ENCODE measurements at regions not wholly inside any gene's neighbourhood (a gene's known extent, or its start where the extent isn't known, plus 50 kb on each side); places are given as distances from the start of the nearest gene placed in this dataset.

GRCh38 chr7:156191090-156191489, 378.8 kb upstream of the SHH start:
- H2AFZ ChIP-seq (ENCODE audit: low read depth, low read length) = no peak overlapping the region
- no peaks in the 10 kb centered on the region for H3K4me1 ChIP-seq (ENCODE audit: insufficient read depth, low read length)
- no peaks in the 10 kb centered on the region for H3K27me3 ChIP-seq (ENCODE audit: insufficient read depth, low read length)
- no peaks in the 10 kb centered on the region for H3K36me3 ChIP-seq (ENCODE audit: insufficient read depth, low read length)
- no peak overlapping the region for H3K4me3 ChIP-seq (ENCODE audit: low read length)
- H3K9me3 ChIP-seq (ENCODE audit: low read length) = no peaks in the 10 kb centered on the region

DNA sequence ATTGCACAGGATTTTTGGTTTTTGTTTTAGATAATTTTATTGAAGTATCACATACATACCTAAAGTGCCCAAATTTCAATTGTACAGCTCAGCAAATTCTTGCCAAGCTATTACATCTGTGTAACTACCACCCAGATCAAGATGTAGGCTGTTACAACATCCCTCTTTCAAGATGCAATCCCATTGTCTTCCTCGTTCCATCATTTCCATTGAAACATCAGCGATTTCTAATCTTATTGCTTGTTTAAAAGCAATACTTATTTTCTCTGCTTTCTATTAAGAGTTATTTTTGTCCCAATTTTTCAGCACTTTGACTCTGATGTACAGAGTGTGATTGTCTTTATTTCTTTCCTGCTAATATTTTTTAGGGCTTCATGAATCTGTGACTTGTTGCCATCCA, 372.8 kb upstream of the SHH start:
- Histone ChIP-seq H3K4me1 (ENCODE audit: insufficient read depth, low read length) (no peaks in the 10 kb centered on the region), H3K4me3 (ENCODE audit: low read length) (no peak overlapping the region), H2AFZ (ENCODE audit: low read depth, low read length) (no peak overlapping the region), H3K36me3 (ENCODE audit: insufficient read depth, low read length) (no peaks in the 10 kb centered on the region), H3K9me3 (ENCODE audit: low read length) (no peaks in the 10 kb centered on the region), H3K27me3 (ENCODE audit: insufficient read depth, low read length) (peaks cover 3% of the 10 kb centered on the region)

GRCh38 chr7:156184164-156184563, 371.9 kb upstream of the SHH start:
- Histone ChIP-seq H3K27me3 (ENCODE audit: insufficient read depth, low read length) (peaks cover 8% of the 10 kb centered on the region), H3K4me1 (ENCODE audit: insufficient read depth, low read length) (no peaks in the 10 kb centered on the region), H3K9me3 (ENCODE audit: low read length) (no peaks in the 10 kb centered on the region), H3K4me3 (ENCODE audit: low read length) (no peak overlapping the region), H3K36me3 (ENCODE audit: insufficient read depth, low read length) (no peaks in the 10 kb centered on the region), H2AFZ (ENCODE audit: low read depth, low read length) (no peak overlapping the region)

GRCh38 chr7:156180451-156181229, 368.4 kb upstream of the SHH start:
- no peaks in the 10 kb centered on the region for H3K4me1 ChIP-seq (ENCODE audit: insufficient read depth, low read length)
- no peaks in the 10 kb centered on the region for H3K9me3 ChIP-seq (ENCODE audit: low read length)
- H3K4me3 ChIP-seq (ENCODE audit: low read length) = no peak overlapping the region
- no peak overlapping the region for H2AFZ ChIP-seq (ENCODE audit: low read depth, low read length)
- peaks cover 15% of the 10 kb centered on the region for H3K27me3 ChIP-seq (ENCODE audit: insufficient read depth, low read length)
- H3K36me3 ChIP-seq (ENCODE audit: insufficient read depth, low read length) = no peaks in the 10 kb centered on the region

- Histone ChIP-seq H3K9me3 (ENCODE audit: low read length) (no peaks in the 10 kb centered on the region), H3K4me3 (ENCODE audit: low read length) (no peak overlapping the region), H3K36me3 (ENCODE audit: insufficient read depth, low read length) (no peaks in the 10 kb centered on the region), H2AFZ (ENCODE audit: low read depth, low read length) (no peak overlapping the region), H3K27me3 (ENCODE audit: insufficient read depth, low read length) (peaks cover 15% of the 10 kb centered on the region), H3K4me1 (ENCODE audit: insufficient read depth, low read length) (no peaks in the 10 kb centered on the region)
These were observed 367.7 kb upstream of the SHH start for GRCh38 chr7:156179872-156180390.

DNA sequence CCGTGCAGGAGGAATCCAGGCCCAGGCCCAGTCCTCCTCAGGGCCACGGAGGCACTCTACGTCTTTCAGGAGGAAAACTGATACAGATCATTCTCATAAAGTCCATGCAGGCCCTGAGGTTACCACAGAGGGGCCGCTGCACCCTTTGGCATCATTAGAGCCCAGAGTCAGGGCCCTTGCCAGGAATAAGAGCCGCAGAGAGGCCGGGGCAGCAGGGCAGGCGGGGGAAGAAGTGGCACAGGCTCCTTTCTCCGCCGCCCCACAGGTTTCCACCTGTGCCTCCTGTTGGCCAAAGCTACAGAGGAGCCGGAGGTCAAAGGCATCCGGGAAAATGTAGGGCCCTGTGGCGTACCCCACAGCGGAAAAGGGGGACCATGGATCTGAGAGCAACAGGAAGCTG, 366.6 kb upstream of the SHH start:
- H3K9me3 ChIP-seq (ENCODE audit: low read length) = no peaks in the 10 kb centered on the region
- H3K36me3 ChIP-seq (ENCODE audit: insufficient read depth, low read length) = no peaks in the 10 kb centered on the region
- H3K27me3 ChIP-seq (ENCODE audit: insufficient read depth, low read length) = peaks cover 15% of the 10 kb centered on the region
- no peaks in the 10 kb centered on the region for H3K4me1 ChIP-seq (ENCODE audit: insufficient read depth, low read length)
- H3K4me3 ChIP-seq (ENCODE audit: low read length) = no peak overlapping the region
- H2AFZ ChIP-seq (ENCODE audit: low read depth, low read length) = no peak overlapping the region

DNA sequence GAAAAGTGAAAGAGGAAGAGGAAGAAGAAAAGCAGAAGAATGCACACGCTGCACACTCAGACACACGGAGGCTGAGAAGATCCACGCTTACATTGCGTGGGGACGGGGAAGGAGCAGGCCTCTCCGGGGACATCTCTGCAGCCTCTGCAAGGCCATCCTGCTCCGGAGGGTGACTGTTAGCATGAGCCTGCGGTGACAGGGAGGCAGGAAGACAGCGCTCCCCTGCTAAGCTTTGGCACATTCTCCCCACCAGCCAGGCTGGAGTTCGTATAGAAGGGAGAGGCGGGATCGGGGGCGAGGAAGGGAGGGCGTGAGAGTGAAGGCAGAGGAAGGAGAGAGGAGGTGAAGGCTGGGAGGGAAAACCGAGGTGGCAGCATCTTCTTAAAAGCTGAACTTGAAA, 366.0 kb upstream of the SHH start:
- peaks cover 15% of the 10 kb centered on the region for H3K27me3 ChIP-seq (ENCODE audit: insufficient read depth, low read length)
- H2AFZ ChIP-seq (ENCODE audit: low read depth, low read length) = no peak overlapping the region
- H3K4me1 ChIP-seq (ENCODE audit: insufficient read depth, low read length) = no peaks in the 10 kb centered on the region
- no peaks in the 10 kb centered on the region for H3K36me3 ChIP-seq (ENCODE audit: insufficient read depth, low read length)
- H3K9me3 ChIP-seq (ENCODE audit: low read length) = no peaks in the 10 kb centered on the region
- no peak overlapping the region for H3K4me3 ChIP-seq (ENCODE audit: low read length)

GRCh38 chr7:156177422-156178055, 365.3 kb upstream of the SHH start:
- H2AFZ ChIP-seq (ENCODE audit: low read depth, low read length) = no peak overlapping the region
- H3K4me3 ChIP-seq (ENCODE audit: low read length) = no peak overlapping the region
- H3K27me3 ChIP-seq (ENCODE audit: insufficient read depth, low read length) = peaks cover 15% of the 10 kb centered on the region
- no peaks in the 10 kb centered on the region for H3K9me3 ChIP-seq (ENCODE audit: low read length)
- no peaks in the 10 kb centered on the region for H3K4me1 ChIP-seq (ENCODE audit: insufficient read depth, low read length)
- no peaks in the 10 kb centered on the region for H3K36me3 ChIP-seq (ENCODE audit: insufficient read depth, low read length)

DNA sequence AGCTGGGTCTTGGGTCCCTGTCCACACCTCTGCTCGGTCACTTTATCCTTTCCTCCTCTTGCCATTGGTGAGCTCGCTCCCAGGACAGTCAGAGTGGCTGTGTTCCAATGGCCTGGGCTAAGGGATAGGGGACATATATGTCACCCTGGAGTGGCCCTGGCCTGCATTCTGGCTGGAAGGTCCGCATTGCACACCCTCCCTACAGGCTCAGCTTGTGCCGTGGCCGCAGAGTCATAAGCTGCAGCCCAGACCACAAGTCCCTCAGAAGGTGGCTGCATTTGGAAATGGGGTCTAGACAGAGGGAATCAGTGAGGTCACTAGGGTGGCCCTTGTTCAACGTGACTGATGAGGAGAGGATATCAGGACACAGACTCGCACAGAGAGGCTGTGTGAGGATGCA, 363.8 kb upstream of the SHH start:
- H3K36me3 ChIP-seq (ENCODE audit: insufficient read depth, low read length) = no peaks in the 10 kb centered on the region
- no peak overlapping the region for H3K4me3 ChIP-seq (ENCODE audit: low read length)
- peaks cover 12% of the 10 kb centered on the region for H3K27me3 ChIP-seq (ENCODE audit: insufficient read depth, low read length)
- H3K4me1 ChIP-seq (ENCODE audit: insufficient read depth, low read length) = no peaks in the 10 kb centered on the region
- no peak overlapping the region for H2AFZ ChIP-seq (ENCODE audit: low read depth, low read length)
- H3K9me3 ChIP-seq (ENCODE audit: low read length) = no peaks in the 10 kb centered on the region

- no peaks in the 10 kb centered on the region for H3K4me1 ChIP-seq (ENCODE audit: insufficient read depth, low read length)
- peaks cover 12% of the 10 kb centered on the region for H3K27me3 ChIP-seq (ENCODE audit: insufficient read depth, low read length)
- H3K36me3 ChIP-seq (ENCODE audit: insufficient read depth, low read length) = no peaks in the 10 kb centered on the region
- no peaks in the 10 kb centered on the region for H3K9me3 ChIP-seq (ENCODE audit: low read length)
- no peak overlapping the region for H2AFZ ChIP-seq (ENCODE audit: low read depth, low read length)
- no peak overlapping the region for H3K4me3 ChIP-seq (ENCODE audit: low read length)
These were observed 362.7 kb upstream of the SHH start for GRCh38 chr7:156175003-156175402.

DNA sequence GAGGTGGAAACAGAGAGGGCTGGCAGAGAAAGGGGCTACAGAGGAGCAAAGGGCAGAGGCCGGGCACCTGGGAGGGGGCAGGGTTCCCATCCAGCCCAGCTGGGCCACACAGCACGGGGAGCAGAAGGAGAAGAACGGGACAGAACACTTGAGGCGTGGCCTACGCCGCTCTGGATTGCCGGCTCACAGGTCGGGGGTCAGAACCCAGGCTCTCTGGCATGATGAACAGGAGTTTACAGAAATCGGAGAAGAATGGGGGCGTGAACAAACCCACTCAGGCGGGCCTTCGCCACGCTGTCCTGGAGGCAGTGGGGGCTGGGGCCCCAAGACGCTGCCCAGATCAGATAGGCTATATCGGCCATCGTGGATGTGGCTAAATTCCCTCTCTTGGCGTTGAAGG, 362.2 kb upstream of the SHH start:
- Histone ChIP-seq H3K4me3 (ENCODE audit: low read length) (no peak overlapping the region), H2AFZ (ENCODE audit: low read depth, low read length) (no peak overlapping the region), H3K9me3 (ENCODE audit: low read length) (no peaks in the 10 kb centered on the region), H3K27me3 (ENCODE audit: insufficient read depth, low read length) (peaks cover 9% of the 10 kb centered on the region), H3K4me1 (ENCODE audit: insufficient read depth, low read length) (no peaks in the 10 kb centered on the region), H3K36me3 (ENCODE audit: insufficient read depth, low read length) (no peaks in the 10 kb centered on the region)

DNA sequence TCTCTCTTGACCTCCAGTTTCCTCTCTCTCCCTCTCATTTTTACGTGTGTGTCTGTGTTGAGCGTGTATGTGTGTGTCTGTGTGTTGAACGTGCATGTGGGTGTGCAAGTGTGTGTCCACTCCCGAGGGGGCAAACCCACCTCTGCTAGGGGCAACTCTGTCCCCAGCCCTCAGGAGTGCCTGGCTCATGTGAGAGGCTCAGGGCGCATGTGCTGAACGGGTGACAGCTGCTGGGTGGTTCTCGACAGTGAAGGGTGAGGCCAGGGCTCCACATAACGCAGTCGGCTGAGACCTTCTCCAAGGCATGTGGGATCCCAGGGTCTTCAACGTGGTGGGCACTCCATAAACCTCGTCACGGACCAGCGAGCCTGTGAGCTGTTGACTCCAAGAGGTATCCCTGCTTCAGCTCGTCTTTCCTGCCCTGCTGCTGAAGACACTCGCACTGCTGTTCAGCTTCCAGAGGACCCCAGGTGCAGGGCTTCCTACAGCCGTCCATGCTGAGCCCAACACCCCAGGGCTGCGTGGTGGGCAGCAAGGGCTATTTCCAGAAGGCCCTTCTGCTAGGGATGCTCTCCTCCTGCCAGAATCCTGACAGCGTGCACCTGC, 361.6 kb upstream of the SHH start:
- Histone ChIP-seq H3K4me1 (ENCODE audit: insufficient read depth, low read length) (no peaks in the 10 kb centered on the region), H2AFZ (ENCODE audit: low read depth, low read length) (no peak overlapping the region), H3K36me3 (ENCODE audit: insufficient read depth, low read length) (no peaks in the 10 kb centered on the region), H3K4me3 (ENCODE audit: low read length) (no peak overlapping the region), H3K27me3 (ENCODE audit: insufficient read depth, low read length) (peaks cover 4% of the 10 kb centered on the region), H3K9me3 (ENCODE audit: low read length) (no peaks in the 10 kb centered on the region)

DNA sequence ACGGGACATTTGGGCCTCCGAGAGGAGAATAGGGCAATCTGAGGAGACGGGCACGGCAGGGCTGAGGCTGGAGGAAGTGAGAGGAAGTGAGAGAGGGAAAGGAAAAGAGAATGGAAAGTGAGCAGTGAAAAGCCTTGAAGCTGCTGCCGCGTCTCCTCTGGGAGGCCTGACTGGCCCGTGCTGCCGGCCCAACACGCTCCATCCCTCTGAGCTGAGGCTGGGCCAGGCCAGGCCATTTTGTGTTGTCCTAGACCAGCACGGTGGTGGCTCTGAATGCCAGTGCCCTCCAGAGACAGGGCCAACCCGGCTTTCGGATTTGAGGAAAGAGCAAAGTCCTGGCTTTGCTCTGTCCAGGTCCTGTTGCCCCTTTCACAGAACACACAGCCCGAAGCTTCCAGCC, 361.1 kb upstream of the SHH start:
- H3K27me3 ChIP-seq (ENCODE audit: insufficient read depth, low read length) = peaks cover 3% of the 10 kb centered on the region
- H3K9me3 ChIP-seq (ENCODE audit: low read length) = no peaks in the 10 kb centered on the region
- H3K36me3 ChIP-seq (ENCODE audit: insufficient read depth, low read length) = no peaks in the 10 kb centered on the region
- H3K4me3 ChIP-seq (ENCODE audit: low read length) = no peak overlapping the region
- no peak overlapping the region for H2AFZ ChIP-seq (ENCODE audit: low read depth, low read length)
- H3K4me1 ChIP-seq (ENCODE audit: insufficient read depth, low read length) = no peaks in the 10 kb centered on the region
